MM.1S (cell line): ENCODE measurements at regions not wholly inside any gene's neighbourhood (a gene's known extent, or its start where the extent isn't known, plus 50 kb on each side); places are given as distances from the start of the nearest gene placed in this dataset.

Source experiments
- CTCF ChIP-seq: fragments of 300-600 bp; sonication (generic); IDR thresholded peaks from 2 replicates; pipeline ENCODE4 v1.5.1; 2016; ENCODE audit warnings: antibody characterized with exemption, low read length, mixed read lengths
- EZH2 ChIP-seq: fragments of 300-600 bp; sonication (generic); optimal IDR thresholded peaks from 2 replicates; pipeline ENCODE3; 2017; ENCODE audit warnings: low read depth, mild to moderate bottlenecking, antibody characterized with exemption, low read length, mixed read lengths

GRCh38 chr9:107737610-107737986 is 248.0 kb upstream of the KLF4 start:
- no peak for TF ChIP-seq CTCF
- no peak for TF ChIP-seq EZH2
